SK-N-SH (cell line): ENCODE measurements at regions not wholly inside any gene's neighbourhood (a gene's known extent, or its start where the extent isn't known, plus 50 kb on each side); places are given as distances from the start of the nearest gene placed in this dataset.

Experiments used
- CTCF ChIA-PET: fragments of 300-600, 350-600 bp; formaldehyde crosslinking; extraction: SDS; loops from one replicate; lab custom pipeline; 2021; lab: Yijun Ruan, JAX
- POLR2A ChIA-PET: fragments of 350-600 bp; sonication (Branson Sonifier 250); formaldehyde crosslinking; extraction: SDS; loops from one replicate; lab custom pipeline; 2020; ENCODE audit warnings: antibody characterized with exemption, inconsistent platforms; lab: Yijun Ruan, JAX
- DNase-seq: peaks from one replicate; pipeline ENCODE4 v3.0.0; 2012
- H2AFZ ChIP-seq: fragments of 200-600 bp; sonication (generic); 2 replicates; pipeline ENCODE4 v1.8.1; 2016; ENCODE audit warnings: antibody characterized with exemption, mild to moderate bottlenecking, low read depth
- H3F3A ChIP-seq: fragments of 200-600 bp; sonication (generic); replicated peaks from 2 replicates; pipeline ENCODE3; 2016; ENCODE audit warnings: antibody characterized with exemption, mild to moderate bottlenecking; ENCODE audit not compliant: insufficient read depth
- H3K27ac ChIP-seq, 2 experiments: fragments of 200-500 bp in 1 of 2; fragments of 200-600 bp in 1 of 2; sonication (Bioruptor generic) in 1 of 2; sonication (generic), shearing (Covaris generic) in 1 of 2; 2 replicates each; pipeline versions ENCODE4 v1.5.1 to v1.6.1; 2014 to 2016; ENCODE audit warnings: low read depth in 2 of 2, inconsistent platforms in 1 of 2, low read length in 1 of 2, mild to moderate bottlenecking in 1 of 2, mixed read lengths in 1 of 2
- H3K27me3 ChIP-seq: fragments of 200-600 bp; sonication (generic), shearing (Covaris generic); 2 replicates; pipeline ENCODE4 v1.6.1; 2016; ENCODE audit warnings: mixed run types; ENCODE audit not compliant: insufficient read depth
- H3K36me3 ChIP-seq, 2 experiments: fragments of 200-500 bp in 1 of 2; fragments of 200-600 bp in 1 of 2; sonication (Bioruptor generic) in 1 of 2; sonication (generic) in 1 of 2; replicated peaks in 1 of 2; 2 replicates each; pipeline versions ENCODE3 to v1.5.1; 2014 to 2016; ENCODE audit warnings: low read length in 1 of 2, mild to moderate bottlenecking in 1 of 2; ENCODE audit not compliant: insufficient read depth in 2 of 2, control insufficient read depth in 1 of 2
- H3K4me1 ChIP-seq, 2 experiments: fragments of 200-500 bp in 1 of 2; fragments of 200-600 bp in 1 of 2; sonication (Bioruptor generic) in 1 of 2; sonication (generic), shearing (Covaris generic) in 1 of 2; 2 replicates each; pipeline versions ENCODE4 v1.5.1 to v1.6.1; 2014 to 2016; ENCODE audit warnings: low read depth in 1 of 2, low read length in 1 of 2, mixed run types in 1 of 2; ENCODE audit not compliant: insufficient read depth in 2 of 2, control insufficient read depth in 1 of 2
- H3K4me2 ChIP-seq: fragments of 200-600 bp; sonication (generic), shearing (Covaris generic); 2 replicates; pipeline ENCODE4 v1.6.1; 2017; ENCODE audit warnings: mixed run types
- H3K4me3 ChIP-seq, 2 experiments: fragments of 200-500 bp in 1 of 2; fragments of 200-600 bp in 1 of 2; sonication (Bioruptor generic) in 1 of 2; sonication (generic), shearing (Covaris generic) in 1 of 2; 2 replicates each; pipeline versions ENCODE4 v1.5.1 to v1.8.1; 2014 to 2016; ENCODE audit warnings: low read depth in 2 of 2, inconsistent platforms in 1 of 2, low read length in 1 of 2, mild to moderate bottlenecking in 1 of 2, mixed read lengths in 1 of 2, moderate library complexity in 1 of 2
- H3K79me2 ChIP-seq: fragments of 200-600 bp; sonication (generic); 2 replicates; pipeline ENCODE4 v1.8.1; 2017; ENCODE audit warnings: mild to moderate bottlenecking; ENCODE audit not compliant: insufficient read depth
- H3K9ac ChIP-seq: fragments of 200-600 bp; sonication (generic); 2 replicates; pipeline ENCODE4 v1.6.1; 2017; ENCODE audit warnings: mixed run types
- H3K9me2 ChIP-seq: fragments of 200-600 bp; sonication (generic); 2 replicates; pipeline ENCODE4 v1.6.1; 2017; ENCODE audit warnings: mixed run types
- H3K9me3 ChIP-seq: fragments of 200-600 bp; sonication (generic); 2 replicates; pipeline ENCODE4 v1.6.1; 2017; ENCODE audit warnings: mixed run types, mild to moderate bottlenecking, moderate library complexity
- H4K20me1 ChIP-seq: fragments of 200-600 bp; sonication (generic); 2 replicates; pipeline ENCODE4 v1.6.1; 2017; ENCODE audit warnings: mild to moderate bottlenecking, mixed run types; ENCODE audit not compliant: insufficient read depth
- CHD2 ChIP-seq: fragments of 150-350 bp; IDR thresholded peaks from 2 replicates; pipeline ENCODE4 v1.6.1; 2018; ENCODE audit warnings: low read length; ENCODE audit not compliant: partially characterized antibody
- ELF1 ChIP-seq: IDR thresholded peaks from 2 replicates; pipeline ENCODE4 v1.4.0; 2012
- EZH2phosphoT487 ChIP-seq: fragments of 200-600 bp; sonication (generic); IDR thresholded peaks from 2 replicates; pipeline ENCODE4 v1.6.1; 2017; ENCODE audit warnings: low read depth, mixed run types, mild to moderate bottlenecking, antibody characterized with exemption, moderate library complexity, borderline replicate concordance
- FOSL2 ChIP-seq: IDR thresholded peaks from 2 replicates; pipeline ENCODE4 v1.4.0; 2012; ENCODE audit warnings: low read depth, mild to moderate bottlenecking, moderate library complexity, borderline replicate concordance
- FOXJ3 ChIP-seq: sonication (generic); formaldehyde crosslinking; IDR thresholded peaks from 2 replicates; pipeline ENCODE4 v1.5.1; 2020; ENCODE audit warnings: mild to moderate bottlenecking, missing genetic modification reagents
- FOXM1 ChIP-seq: IDR thresholded peaks from 2 replicates; pipeline ENCODE4 v1.4.0; 2012; ENCODE audit warnings: low read depth, mild to moderate bottlenecking
- GATA2 ChIP-seq: sonication (generic); formaldehyde crosslinking; IDR thresholded peaks from 2 replicates; pipeline ENCODE4 v1.5.0; 2020; ENCODE audit warnings: mild to moderate bottlenecking, missing genetic modification reagents
- MEF2A ChIP-seq: IDR thresholded peaks from 2 replicates; pipeline ENCODE4 v1.4.0; 2012; ENCODE audit warnings: low read depth, borderline replicate concordance
- MXI1 ChIP-seq: IDR thresholded peaks from 2 replicates; pipeline ENCODE4 v1.6.1; 2012; ENCODE audit warnings: mild to moderate bottlenecking, low read depth, low read length, improper control_type of control experiment
- NRF1 ChIP-seq: IDR thresholded peaks from 2 replicates; pipeline ENCODE4 v1.6.1; 2012; ENCODE audit warnings: low read depth, mild to moderate bottlenecking, low read length
- RCOR1 ChIP-seq: fragments of 150-350 bp; IDR thresholded peaks from 2 replicates; pipeline ENCODE4 v1.6.1; 2017; ENCODE audit warnings: antibody characterized with exemption, low read length
- RFX5 ChIP-seq: IDR thresholded peaks from 2 replicates; pipeline ENCODE4 v1.6.1; 2012; ENCODE audit warnings: mild to moderate bottlenecking, improper control_type of control experiment, low read length
- RXRA ChIP-seq: IDR thresholded peaks from 2 replicates; pipeline ENCODE4 v1.4.0; 2012; ENCODE audit warnings: low read depth, mild to moderate bottlenecking, borderline replicate concordance
- SIN3A ChIP-seq: IDR thresholded peaks from 2 replicates; pipeline ENCODE4 v1.6.1; 2012; ENCODE audit warnings: low read depth, mild to moderate bottlenecking, low read length, moderate library complexity, borderline replicate concordance
- TAF1 ChIP-seq: IDR thresholded peaks from 2 replicates; pipeline ENCODE4 v1.6.1; 2012; ENCODE audit warnings: low read depth, mild to moderate bottlenecking, low read length, moderate library complexity, borderline replicate concordance
- TCF12 ChIP-seq: IDR thresholded peaks from 2 replicates; pipeline ENCODE4 v1.4.0; 2012
- TEAD4 ChIP-seq: IDR thresholded peaks from 2 replicates; pipeline ENCODE4 v1.4.0; 2012; ENCODE audit warnings: mild to moderate bottlenecking, borderline replicate concordance; ENCODE audit not compliant: insufficient read depth
- YY1 ChIP-seq: IDR thresholded peaks from 2 replicates; pipeline ENCODE4 v1.4.0; 2012; ENCODE audit warnings: low read depth, mild to moderate bottlenecking
- WGBS: methylation state at CpG from one replicate; pipeline ENCODE4 v1.1.6; 2017; ENCODE audit warnings: low lambda C conversion rate; 5-methylcytosine and 5-hydroxymethylcytosine counted together
- TF ChIP-seq, protein P1 (sequence below): IDR thresholded peaks from 2 replicates; pipeline ENCODE4; 2012
- TF ChIP-seq, protein P2 (sequence below): fragments of 200-600 bp; sonication (generic); IDR thresholded peaks from 2 replicates; pipeline ENCODE4 v1.6.1; 2017; ENCODE audit warnings: antibody characterized with exemption, mild to moderate bottlenecking, moderate library complexity
- TF ChIP-seq, protein P3 (sequence below): fragments of 150-350 bp; IDR thresholded peaks from 2 replicates; pipeline ENCODE4 v1.6.1; 2017; ENCODE audit warnings: antibody characterized with exemption, low read length, low read depth, borderline replicate concordance

DNA sequence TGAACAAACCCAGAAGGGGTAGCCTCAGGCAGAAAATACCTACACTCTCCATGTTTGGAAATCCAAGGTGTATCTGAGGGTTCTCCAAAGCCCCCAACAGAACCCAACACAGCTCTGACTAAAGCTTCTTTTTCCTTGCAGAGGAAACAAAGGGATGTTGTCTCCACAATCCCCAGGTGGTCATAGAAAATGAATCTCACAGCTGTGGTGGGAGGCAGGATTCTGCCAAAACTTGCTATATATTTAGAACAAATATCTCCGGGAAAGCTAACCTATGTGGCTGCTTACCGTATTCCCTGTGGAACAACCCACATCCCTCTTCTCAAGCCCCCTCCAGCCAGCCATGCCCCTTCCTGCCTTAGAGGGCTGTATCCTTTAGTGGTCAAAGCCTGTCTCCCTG lies 406.1 kb downstream of the PRDM2 start:
- no peak overlapping the region for H3K9ac ChIP-seq
- TF ChIP-seq MEF2A = no peak
- TF ChIP-seq TEAD4 = no peak
- no peak for TF ChIP-seq SIN3A
- TF ChIP-seq ELF1 = no peak
- TF ChIP-seq YY1 = no peak
- H3F3A ChIP-seq = no peaks in the 10 kb centered on the region
- ChIA-PET POLR2A (no interaction called here), CTCF (interaction anchor here (1.1 kb wide), 1 partner anchor 10 kb away, joined by 3 read pairs; no protein-coding TSS in a partner anchor)
- no peak overlapping the region for H3K4me3 ChIP-seq
- H3K9me3 ChIP-seq = no peaks in the 10 kb centered on the region
- H3K9me2 ChIP-seq = no peaks in the 10 kb centered on the region
- 10% methylated on average over 2 of the region's 2 CpGs for WGBS
- H3K79me2 ChIP-seq = no peaks in the 10 kb centered on the region
- no peaks in the 10 kb centered on the region for H3K36me3 ChIP-seq
- DNase-seq = no peak
- no peak overlapping the region for H2AFZ ChIP-seq
- no peaks in the 10 kb centered on the region for H3K4me1 ChIP-seq
- H3K27ac ChIP-seq = no peak overlapping the region
- H3K4me2 ChIP-seq = no peak overlapping the region
- H4K20me1 ChIP-seq = no peaks in the 10 kb centered on the region
- H3K27me3 ChIP-seq = no peaks in the 10 kb centered on the region

DNA sequence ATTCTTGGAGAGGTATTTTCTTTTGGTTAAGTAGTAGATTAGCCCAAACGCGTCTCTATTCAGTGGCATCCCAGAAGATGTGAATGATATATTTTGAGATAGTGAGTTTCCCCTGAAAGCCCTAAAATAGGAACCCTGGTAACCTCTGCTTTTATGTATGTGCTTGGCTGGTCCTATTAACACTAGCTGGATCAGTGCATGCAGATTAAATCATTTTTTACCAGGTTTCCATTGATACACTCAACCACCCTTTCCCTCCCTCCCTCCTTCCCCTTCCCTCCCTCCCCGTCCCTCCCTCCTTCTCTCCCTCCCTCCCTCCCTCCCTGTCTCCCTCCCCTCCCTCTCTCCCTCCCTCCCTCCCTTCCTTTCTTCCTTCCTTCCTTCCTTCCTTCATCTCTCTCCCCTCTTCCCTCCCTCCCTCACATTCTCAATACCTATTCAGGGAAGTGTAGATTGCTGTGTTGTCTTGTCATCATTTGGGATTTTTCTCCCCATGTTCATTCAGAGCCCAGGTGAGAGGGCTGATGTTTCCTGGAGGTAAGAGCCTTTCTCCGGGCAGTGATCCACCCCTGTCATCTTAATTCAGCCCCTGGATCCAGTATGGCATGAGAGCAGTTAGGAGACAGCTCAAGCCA lies 406.8 kb downstream of the PRDM2 start:
- no peaks in the 10 kb centered on the region for H3K27me3 ChIP-seq
- TF ChIP-seq RXRA (no peak), NRF1 (no peak), RFX5 (no peak), MXI1 (no peak), TAF1 (no peak), GATA2 (CRISPR knock-in tag) (no peak), FOXJ3 (CRISPR knock-in tag) (no peak), MEF2A (no peak), EZH2phosphoT487 (no peak), YY1 (no peak), TCF12 (no peak), CHD2 (no peak), RCOR1 (no peak), FOXM1 (no peak), FOSL2 (no peak)
- TF ChIP-seq, protein P1, sequence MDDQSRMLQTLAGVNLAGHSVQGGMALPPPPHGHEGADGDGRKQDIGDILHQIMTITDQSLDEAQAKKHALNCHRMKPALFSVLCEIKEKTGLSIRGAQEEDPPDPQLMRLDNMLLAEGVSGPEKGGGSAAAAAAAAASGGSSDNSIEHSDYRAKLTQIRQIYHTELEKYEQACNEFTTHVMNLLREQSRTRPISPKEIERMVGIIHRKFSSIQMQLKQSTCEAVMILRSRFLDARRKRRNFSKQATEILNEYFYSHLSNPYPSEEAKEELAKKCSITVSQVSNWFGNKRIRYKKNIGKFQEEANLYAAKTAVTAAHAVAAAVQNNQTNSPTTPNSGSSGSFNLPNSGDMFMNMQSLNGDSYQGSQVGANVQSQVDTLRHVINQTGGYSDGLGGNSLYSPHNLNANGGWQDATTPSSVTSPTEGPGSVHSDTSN = no peak
- TF ChIP-seq, protein P2, sequence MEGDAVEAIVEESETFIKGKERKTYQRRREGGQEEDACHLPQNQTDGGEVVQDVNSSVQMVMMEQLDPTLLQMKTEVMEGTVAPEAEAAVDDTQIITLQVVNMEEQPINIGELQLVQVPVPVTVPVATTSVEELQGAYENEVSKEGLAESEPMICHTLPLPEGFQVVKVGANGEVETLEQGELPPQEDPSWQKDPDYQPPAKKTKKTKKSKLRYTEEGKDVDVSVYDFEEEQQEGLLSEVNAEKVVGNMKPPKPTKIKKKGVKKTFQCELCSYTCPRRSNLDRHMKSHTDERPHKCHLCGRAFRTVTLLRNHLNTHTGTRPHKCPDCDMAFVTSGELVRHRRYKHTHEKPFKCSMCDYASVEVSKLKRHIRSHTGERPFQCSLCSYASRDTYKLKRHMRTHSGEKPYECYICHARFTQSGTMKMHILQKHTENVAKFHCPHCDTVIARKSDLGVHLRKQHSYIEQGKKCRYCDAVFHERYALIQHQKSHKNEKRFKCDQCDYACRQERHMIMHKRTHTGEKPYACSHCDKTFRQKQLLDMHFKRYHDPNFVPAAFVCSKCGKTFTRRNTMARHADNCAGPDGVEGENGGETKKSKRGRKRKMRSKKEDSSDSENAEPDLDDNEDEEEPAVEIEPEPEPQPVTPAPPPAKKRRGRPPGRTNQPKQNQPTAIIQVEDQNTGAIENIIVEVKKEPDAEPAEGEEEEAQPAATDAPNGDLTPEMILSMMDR = no peak
- TF ChIP-seq, protein P3, sequence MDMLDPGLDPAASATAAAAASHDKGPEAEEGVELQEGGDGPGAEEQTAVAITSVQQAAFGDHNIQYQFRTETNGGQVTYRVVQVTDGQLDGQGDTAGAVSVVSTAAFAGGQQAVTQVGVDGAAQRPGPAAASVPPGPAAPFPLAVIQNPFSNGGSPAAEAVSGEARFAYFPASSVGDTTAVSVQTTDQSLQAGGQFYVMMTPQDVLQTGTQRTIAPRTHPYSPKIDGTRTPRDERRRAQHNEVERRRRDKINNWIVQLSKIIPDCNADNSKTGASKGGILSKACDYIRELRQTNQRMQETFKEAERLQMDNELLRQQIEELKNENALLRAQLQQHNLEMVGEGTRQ = no peak
- TF ChIP-seq, all 33 proteins: peak for 0
- no peaks in the 10 kb centered on the region for H3K79me2 ChIP-seq
- no peaks in the 10 kb centered on the region for H3K4me1 ChIP-seq
- WGBS = 12% methylated on average over 4 of the region's 4 CpGs
- H2AFZ ChIP-seq = no peak overlapping the region
- no peaks in the 10 kb centered on the region for H3F3A ChIP-seq
- H4K20me1 ChIP-seq = no peaks in the 10 kb centered on the region
- H3K4me3 ChIP-seq = no peak overlapping the region
- no peak overlapping the region for H3K9ac ChIP-seq
- no peak overlapping the region for H3K27ac ChIP-seq
- no peaks in the 10 kb centered on the region for H3K9me3 ChIP-seq
- no peaks in the 10 kb centered on the region for H3K9me2 ChIP-seq
- no peak for DNase-seq
- ChIA-PET POLR2A (no interaction called here), CTCF (interaction anchor here (1.0 to 1.1 kb wide), 2 partner anchors 9 to 940 kb away, joined by 3 to 5 read pairs; no protein-coding TSS in a partner anchor)
- no peaks in the 10 kb centered on the region for H3K36me3 ChIP-seq
- H3K4me2 ChIP-seq = no peak overlapping the region
